Keratinocyte (primary cell): ENCODE measurements at regions not wholly inside any gene's neighbourhood (a gene's known extent, or its start where the extent isn't known, plus 50 kb on each side); places are given as distances from the start of the nearest gene placed in this dataset.

Source experiments
- DNase-seq: peaks from one replicate; pipeline ENCODE4 v3.0.0-alpha.2; 2011; ENCODE audit warnings: low read depth, missing footprints, low spot score
- FAIRE-seq: peaks from 2 replicates; lab custom pipeline; 2011; peaks lifted over from hg19 to GRCh38; lab: Jason Lieb, UNC
- H2AFZ ChIP-seq: 2 replicates; pipeline ENCODE4 v1.6.0; 2012; ENCODE audit warnings: low read length, control low read depth, inconsistent platforms; ENCODE audit not compliant: control insufficient read depth
- H3K27ac ChIP-seq: 2 replicates; pipeline ENCODE4 v1.5.1; 2011; ENCODE audit warnings: low read length; ENCODE audit not compliant: control insufficient read depth, insufficient read depth
- H3K27me3 ChIP-seq: 3 replicates; pipeline ENCODE4 v1.6.0; 2011; ENCODE audit warnings: low read length; ENCODE audit not compliant: control insufficient read depth, insufficient read depth; ENCODE audit errors: extremely low read depth
- H3K36me3 ChIP-seq, 2 experiments: 2 replicates in 1 of 2; 3 replicates in 1 of 2; pipeline ENCODE4 v1.5.1; 2011; ENCODE audit warnings: low read length in 2 of 2, mild to moderate bottlenecking in 1 of 2; ENCODE audit not compliant: control insufficient read depth in 2 of 2, insufficient read depth in 2 of 2; ENCODE audit errors: extremely low read depth in 1 of 2
- H3K4me1 ChIP-seq: 3 replicates; pipeline ENCODE4 v1.5.1; 2011; ENCODE audit warnings: low read length; ENCODE audit not compliant: control insufficient read depth, insufficient read depth; ENCODE audit errors: extremely low read depth
- H3K4me2 ChIP-seq: 3 replicates; pipeline ENCODE4 v1.6.0; 2011; ENCODE audit warnings: low read depth, low read length; ENCODE audit not compliant: control insufficient read depth, insufficient read depth; ENCODE audit errors: extremely low read depth
- H3K4me3 ChIP-seq, 3 experiments: fragments of 200-600 bp in 1 of 3; sonication (generic) in 1 of 3; 2 replicates in 2 of 3; 3 replicates in 1 of 3; pipeline ENCODE4 v1.5.1; 2011 to 2016; ENCODE audit warnings: low read length in 3 of 3, mild to moderate bottlenecking in 3 of 3, control low read depth in 2 of 3, inconsistent platforms in 1 of 3, low read depth in 1 of 3, mixed read lengths in 1 of 3, mixed run types in 1 of 3, moderate library complexity in 1 of 3; ENCODE audit not compliant: control insufficient read depth in 2 of 3, insufficient read depth in 2 of 3; ENCODE audit errors: extremely low read depth in 1 of 3
- H3K79me2 ChIP-seq: 2 replicates; pipeline ENCODE4 v1.6.0; 2012; ENCODE audit warnings: low read length; ENCODE audit not compliant: control insufficient read depth, insufficient read depth
- H3K9ac ChIP-seq: 3 replicates; pipeline ENCODE4 v1.6.0; 2011; ENCODE audit warnings: low read length; ENCODE audit not compliant: control insufficient read depth, insufficient read depth; ENCODE audit errors: extremely low read depth
- H3K9me1 ChIP-seq: 3 replicates; pipeline ENCODE4 v1.6.0; 2011; ENCODE audit warnings: low read length; ENCODE audit not compliant: control insufficient read depth, insufficient read depth; ENCODE audit errors: extremely low read depth
- H3K9me3 ChIP-seq: 2 replicates; pipeline ENCODE4 v1.5.1; 2012; ENCODE audit warnings: low read depth, low read length; ENCODE audit not compliant: control insufficient read depth
- H4K20me1 ChIP-seq: 3 replicates; pipeline ENCODE4 v1.6.0; 2011; ENCODE audit warnings: low read length; ENCODE audit not compliant: control insufficient read depth, insufficient read depth; ENCODE audit errors: extremely low read depth
- CTCF ChIP-seq, 3 experiments: IDR thresholded peaks in 1 of 3; conservative IDR thresholded peaks in 1 of 3; optimal IDR thresholded peaks in 1 of 3; 2 replicates in 2 of 3; 3 replicates in 1 of 3; pipeline versions ENCODE3 to v1.5.1; 2011; ENCODE audit warnings: low read length in 3 of 3, mild to moderate bottlenecking in 3 of 3, moderate library complexity in 2 of 3, control low read depth in 1 of 3, inconsistent platforms in 1 of 3; ENCODE audit not compliant: insufficient read depth in 2 of 3; ENCODE audit errors: extremely low read depth in 1 of 3
- EZH2 ChIP-seq: IDR thresholded peaks from one replicate; pipeline ENCODE4 v1.6.1; 2012; ENCODE audit warnings: inconsistent platforms, mild to moderate bottlenecking, low read length, moderate library complexity
- dilution Hi-C: fragments of 300-500 bp; cut with MboI; formaldehyde crosslinking; loops from one replicate; pipeline ENCODE4 v1.7.0; 2020; ENCODE audit warnings: low sequenced_read_pairs; ENCODE audit not compliant: extremely low pct_ligation_motif_present

GRCh38 chrX:26409636-26410035 lies 193.7 kb downstream of the MAGEB5 start:
- Histone ChIP-seq H3K9ac (no peak overlapping the region), H3K4me3 (no peak overlapping the region), H3K9me3 (no peaks in the 10 kb centered on the region), H3K79me2 (no peaks in the 10 kb centered on the region), H3K27me3 (no peaks in the 10 kb centered on the region), H3K36me3 (no peaks in the 10 kb centered on the region), H3K4me2 (no peak overlapping the region), H3K27ac (no peak overlapping the region), H3K9me1 (no peaks in the 10 kb centered on the region), H3K4me1 (peaks cover 3% of the 10 kb centered on the region), H4K20me1 (no peaks in the 10 kb centered on the region), H2AFZ (no peak overlapping the region)
- dilution Hi-C loops = no loop called here
- TF ChIP-seq EZH2 = no peak
- TF ChIP-seq CTCF (optimal IDR thresholded peaks at IDR 0.05 in 1 of 3, IDR thresholded peaks at IDR 0.05 in 1 of 3, conservative IDR thresholded peaks at IDR 0.05 in 1 of 3; ENCODE audit: extremely low read depth in 1 of 3, insufficient read depth in 2 of 3, low read length in 3 of 3) = no peak
- DNase-seq (no peak), FAIRE-seq (no peak)

DNA sequence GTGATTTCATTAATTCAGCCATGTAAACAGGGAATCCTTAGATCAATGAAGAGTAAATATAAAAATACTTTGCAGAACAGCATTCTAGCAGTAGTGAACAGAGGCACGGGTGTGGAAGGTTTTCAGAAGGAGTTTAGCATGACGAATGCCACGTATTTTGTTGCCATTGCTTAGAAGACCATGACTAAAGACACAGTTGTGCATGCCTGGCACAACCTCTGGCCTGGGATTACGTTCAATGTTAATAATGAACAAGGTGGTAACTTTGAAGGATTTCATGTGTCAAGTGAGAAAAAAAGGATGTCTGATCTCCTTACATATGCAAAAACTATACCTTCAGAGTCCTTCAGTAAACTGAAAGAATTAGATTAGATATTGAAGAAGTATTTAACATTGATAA lies 171.9 kb downstream of the MAGEB5 start:
- Histone ChIP-seq H3K27me3 (no peaks in the 10 kb centered on the region), H3K36me3 (no peaks in the 10 kb centered on the region), H3K9me1 (no peaks in the 10 kb centered on the region), H4K20me1 (no peaks in the 10 kb centered on the region), H3K4me1 (no peaks in the 10 kb centered on the region), H3K79me2 (no peaks in the 10 kb centered on the region), H3K27ac (no peak overlapping the region), H2AFZ (no peak overlapping the region), H3K4me3 (no peak overlapping the region), H3K9ac (no peak overlapping the region), H3K4me2 (no peak overlapping the region), H3K9me3 (no peaks in the 10 kb centered on the region)
- FAIRE-seq (no peak), DNase-seq (no peak)
- TF ChIP-seq EZH2 = no peak
- TF ChIP-seq CTCF (optimal IDR thresholded peaks at IDR 0.05 in 1 of 3, IDR thresholded peaks at IDR 0.05 in 1 of 3, conservative IDR thresholded peaks at IDR 0.05 in 1 of 3; ENCODE audit: extremely low read depth in 1 of 3, insufficient read depth in 2 of 3, low read length in 3 of 3) = no peak
- dilution Hi-C loops = no loop called here
